Astrocyte of the cerebellum (primary cell): ENCODE measurements at regions not wholly inside any gene's neighbourhood (a gene's known extent, or its start where the extent isn't known, plus 50 kb on each side); places are given as distances from the start of the nearest gene placed in this dataset.

Experiments used
- DNase-seq: peaks from one replicate; pipeline ENCODE4 v3.0.0-alpha.2; 2011; ENCODE audit warnings: low read depth
- H3K4me3 ChIP-seq: 2 replicates; pipeline ENCODE4 v1.5.1; 2011; ENCODE audit warnings: mild to moderate bottlenecking, low read depth, low read length, moderate library complexity
- CTCF ChIP-seq: IDR thresholded peaks from 2 replicates; pipeline ENCODE4 v1.5.1; 2012; ENCODE audit warnings: low read length, low read depth, moderate library complexity, mild to moderate bottlenecking; ENCODE audit errors: missing control alignments
- in situ Hi-C: cut with HindIII; loops from 2 replicates; pipeline ENCODE4 v1.10.0; 2017; ENCODE audit warnings: low sequenced_read_pairs

GRCh38 chr6:68443704-68444103, 191.4 kb upstream of the ADGRB3 start:
- no peak overlapping the region for H3K4me3 ChIP-seq
- peak; percentile 18 for TF ChIP-seq CTCF
- in situ Hi-C loops: no loop called here
- DNase-seq: no peak

- TF ChIP-seq CTCF: no peak
- H3K4me3 ChIP-seq: no peak overlapping the region
- DNase-seq: peak; percentile 53
- in situ Hi-C loops: no loop called here
Observed at GRCh38 chr6:68427630-68428029, 207.5 kb upstream of the ADGRB3 start.

- TF ChIP-seq CTCF: no peak
- in situ Hi-C loops: no loop called here
Observed at GRCh38 chr6:68410021-68410420, 225.1 kb upstream of the ADGRB3 start.

GRCh38 chr6:68400396-68400795, 234.7 kb upstream of the ADGRB3 start:
- no peak overlapping the region for H3K4me3 ChIP-seq
- DNase-seq: no peak
- in situ Hi-C loops: no loop called here
- no peak for TF ChIP-seq CTCF

More at GRCh38 chr6:68410021-68410420, 225.1 kb upstream of the ADGRB3 start:
- DNase-seq: no peak
- no peak overlapping the region for H3K4me3 ChIP-seq

GRCh38 chr6:68391953-68392352, 243.1 kb upstream of the ADGRB3 start:
- TF ChIP-seq CTCF: no peak
- no peak overlapping the region for H3K4me3 ChIP-seq
- in situ Hi-C loops: no loop called here
- DNase-seq: no peak

- no peak for DNase-seq
- H3K4me3 ChIP-seq: no peak overlapping the region
- in situ Hi-C loops: no loop called here
- TF ChIP-seq CTCF: no peak
Observed at GRCh38 chr6:68372991-68373390, 262.1 kb upstream of the ADGRB3 start.

GRCh38 chr6:68368845-68369244, 266.2 kb upstream of the ADGRB3 start:
- DNase-seq: no peak
- in situ Hi-C loops: no loop called here
- no peak for TF ChIP-seq CTCF

More at GRCh38 chr6:68368845-68369244, 266.2 kb upstream of the ADGRB3 start:
- no peak overlapping the region for H3K4me3 ChIP-seq
